IMR-90 (cell line): ENCODE measurements at regions not wholly inside any gene's neighbourhood (a gene's known extent, or its start where the extent isn't known, plus 50 kb on each side); places are given as distances from the start of the nearest gene placed in this dataset.

ENCODE experiments used
- ATAC-seq: fragments of 200-7000 bp; cut with Tn5 transposase; 2 replicates; pipeline ENCODE4 v1.9.1; 2020; ENCODE audit warnings: low read depth, mild to moderate bottlenecking, moderate library complexity
- BruUV-seq: library from RNA; stranded (reverse); fragments of 400-500 nt; replicated peaks from 2 replicates; lab custom pipeline; 2021; lab: Mats Ljungman, UMichigan
- CTCF ChIA-PET: fragments of 300-600 bp; formaldehyde crosslinking; extraction: SDS; loops from one replicate; lab custom pipeline; 2021; ENCODE audit warnings: antibody characterized with exemption; lab: Yijun Ruan, JAX
- POLR2A ChIA-PET: fragments of 300-600 bp; sonication (Branson Sonifier 250); formaldehyde crosslinking; loops from one replicate; lab custom pipeline; 2022; ENCODE audit warnings: antibody characterized with exemption; ENCODE audit not compliant: unreplicated experiment; lab: Charles Lee
- DNase-seq: peaks from one replicate; pipeline ENCODE4 v3.0.0; 2013
- H2AFZ ChIP-seq: replicated peaks from 2 replicates; pipeline ENCODE3; 2013; ENCODE audit warnings: low read length, mild to moderate bottlenecking; ENCODE audit not compliant: poor library complexity
- H2AK5ac ChIP-seq: 2 replicates; pipeline ENCODE4 v1.6.1; 2013; ENCODE audit warnings: low read depth, low read length, inconsistent platforms
- H2AK9ac ChIP-seq: replicated peaks from 2 replicates; pipeline ENCODE3; 2013; ENCODE audit warnings: mild to moderate bottlenecking, low read depth, low read length, moderate library complexity; ENCODE audit not compliant: poor library complexity
- H2BK120ac ChIP-seq: 2 replicates; pipeline ENCODE4 v1.6.1; 2013; ENCODE audit warnings: low read depth, low read length, inconsistent platforms
- H2BK15ac ChIP-seq: 3 replicates; pipeline ENCODE4 v1.6.1; 2013; ENCODE audit warnings: low read depth, low read length, inconsistent platforms
- H2BK20ac ChIP-seq: 2 replicates; pipeline ENCODE4 v1.6.1; 2013; ENCODE audit warnings: low read depth, mild to moderate bottlenecking, inconsistent platforms, low read length, moderate library complexity
- H2BK5ac ChIP-seq: 2 replicates; pipeline ENCODE4 v1.6.1; 2013; ENCODE audit warnings: mild to moderate bottlenecking, low read depth, low read length, inconsistent platforms; ENCODE audit not compliant: poor library complexity, severe bottlenecking
- H3K14ac ChIP-seq: replicated peaks from 2 replicates; pipeline ENCODE4 v1.6.1; 2013; ENCODE audit warnings: low read depth, low read length, inconsistent platforms
- H3K18ac ChIP-seq: 2 replicates; pipeline ENCODE4 v1.6.1; 2013; ENCODE audit warnings: low read depth, low read length, control low read depth
- H3K23ac ChIP-seq: 2 replicates; pipeline ENCODE4 v1.6.1; 2013; ENCODE audit warnings: low read depth, low read length, inconsistent platforms
- H3K27ac ChIP-seq: 2 replicates; pipeline ENCODE4 v1.5.1; 2013; ENCODE audit warnings: mild to moderate bottlenecking, control low read depth, low read length; ENCODE audit not compliant: insufficient read depth
- H3K27me3 ChIP-seq: 2 replicates; pipeline ENCODE4 v1.6.1; 2013; ENCODE audit warnings: low read length; ENCODE audit not compliant: control insufficient read depth, insufficient read depth
- H3K36me3 ChIP-seq: 2 replicates; pipeline ENCODE4 v1.6.1; 2013; ENCODE audit warnings: low read length, mixed read lengths; ENCODE audit not compliant: control insufficient read depth, insufficient read depth
- H3K4ac ChIP-seq: 2 replicates; pipeline ENCODE4 v1.6.1; 2013; ENCODE audit warnings: low read depth, low read length, inconsistent platforms
- H3K4me1 ChIP-seq: 2 replicates; pipeline ENCODE4 v1.6.1; 2013; ENCODE audit warnings: low read length, mixed read lengths; ENCODE audit not compliant: control insufficient read depth, insufficient read depth
- H3K4me2 ChIP-seq: 2 replicates; pipeline ENCODE4 v1.6.1; 2013; ENCODE audit warnings: low read depth, mild to moderate bottlenecking, control low read depth, low read length, moderate library complexity
- H3K4me3 ChIP-seq: 2 replicates; pipeline ENCODE4 v1.5.1; 2013; ENCODE audit warnings: low read depth, mild to moderate bottlenecking, control low read depth, low read length, moderate library complexity; ENCODE audit not compliant: insufficient read depth
- H3K56ac ChIP-seq: 2 replicates; pipeline ENCODE4 v1.6.1; 2013; ENCODE audit warnings: low read length, inconsistent platforms; ENCODE audit not compliant: insufficient read depth; ENCODE audit errors: extremely low read depth
- H3K79me1 ChIP-seq, 2 experiments: 2 replicates each; pipeline ENCODE4 v1.6.1; 2013; ENCODE audit warnings: low read length in 2 of 2, inconsistent platforms in 1 of 2, low read depth in 1 of 2
- H3K9ac ChIP-seq: 2 replicates; pipeline ENCODE4 v1.6.1; 2013; ENCODE audit warnings: low read depth, low read length, control low read depth
- H3K9me1 ChIP-seq: 2 replicates; pipeline ENCODE4 v1.6.1; 2013; ENCODE audit warnings: low read length, inconsistent platforms; ENCODE audit not compliant: insufficient read depth
- H3K9me3 ChIP-seq: 2 replicates; pipeline ENCODE4 v1.6.1; 2013; ENCODE audit warnings: low read length; ENCODE audit not compliant: control insufficient read depth, insufficient read depth
- H4K20me1 ChIP-seq: 2 replicates; pipeline ENCODE4 v1.6.1; 2013; ENCODE audit warnings: low read length, inconsistent platforms; ENCODE audit not compliant: insufficient read depth
- H4K5ac ChIP-seq: 2 replicates; pipeline ENCODE4 v1.6.1; 2013; ENCODE audit warnings: mild to moderate bottlenecking, low read depth, low read length, control low read depth
- H4K8ac ChIP-seq, 2 experiments: 2 replicates each; pipeline ENCODE4 v1.6.1; 2013; ENCODE audit warnings: low read depth in 2 of 2, low read length in 2 of 2, control low read depth in 1 of 2, inconsistent platforms in 1 of 2
- H4K91ac ChIP-seq: 2 replicates; pipeline ENCODE4 v1.6.1; 2013; ENCODE audit warnings: low read depth, low read length, inconsistent platforms; ENCODE audit not compliant: insufficient read depth
- MXI1 ChIP-seq: IDR thresholded peaks from 2 replicates; pipeline ENCODE4 v1.6.1; 2012; ENCODE audit warnings: low read depth, mild to moderate bottlenecking, low read length, moderate library complexity, borderline replicate concordance
- NFE2L2 ChIP-seq: fragments of 150-350 bp; IDR thresholded peaks from 2 replicates; pipeline ENCODE4 v1.6.1; 2016; ENCODE audit warnings: low read depth, mild to moderate bottlenecking, low read length
- POLR2A ChIP-seq: IDR thresholded peaks from 2 replicates; pipeline ENCODE4 v1.6.1; 2012; ENCODE audit warnings: mild to moderate bottlenecking, low read depth, low read length
- RAD21 ChIP-seq: IDR thresholded peaks from 2 replicates; pipeline ENCODE4 v1.6.1; 2012; ENCODE audit warnings: low read length, improper control_type of control experiment
- RFX5 ChIP-seq: IDR thresholded peaks from 2 replicates; pipeline ENCODE4 v1.8.0; 2012; ENCODE audit warnings: low read depth, mild to moderate bottlenecking, low read length, moderate library complexity
- SMC3 ChIP-seq: fragments of 150-350 bp; IDR thresholded peaks from 2 replicates; pipeline ENCODE4 v1.6.1; 2016; ENCODE audit warnings: low read depth, mild to moderate bottlenecking, antibody characterized with exemption, low read length, moderate library complexity
- WGBS, 2 experiments: methylation state at CpG; one replicate each; pipeline versions ENCODE4 v1.1.5 to v1.1.7; 2013; ENCODE audit warnings: missing lambda C conversion rate in 2 of 2; ENCODE audit not compliant: insufficient read length in 1 of 2; ENCODE audit errors: extremely low coverage in 2 of 2; 5-methylcytosine and 5-hydroxymethylcytosine counted together
- dilution Hi-C: fragments of 300-500 bp; cut with HindIII; formaldehyde crosslinking; loops from one replicate; pipeline ENCODE4 v1.14.3; 2018; ENCODE audit warnings: low sequenced_read_pairs; ENCODE audit not compliant: unreplicated experiment
- in situ Hi-C: fragments of 300-500 bp; cut with MboI; formaldehyde crosslinking; loops from 3 replicates; pipeline ENCODE4 v1.14.3; 2019; ENCODE audit warnings: low sequenced_read_pairs, inconsistent platforms, mixed read lengths
- intact Hi-C: fragments of 100-400 bp; cut with micrococcal nuclease; formaldehyde crosslinking; loops from 2 replicates; pipeline ENCODE4 v1.10.0; 2022
- TF ChIP-seq, protein P1 (sequence below): fragments of 150-350 bp; IDR thresholded peaks from 2 replicates; pipeline ENCODE4 v1.6.1; 2017; ENCODE audit warnings: mild to moderate bottlenecking, antibody characterized with exemption, low read length, low read depth
- TF ChIP-seq, protein P2 (sequence below): fragments of 150-350 bp; IDR thresholded peaks from 2 replicates; pipeline ENCODE4 v1.6.1; 2016; ENCODE audit warnings: low read depth, mild to moderate bottlenecking, low read length, moderate library complexity, borderline replicate concordance

DNA sequence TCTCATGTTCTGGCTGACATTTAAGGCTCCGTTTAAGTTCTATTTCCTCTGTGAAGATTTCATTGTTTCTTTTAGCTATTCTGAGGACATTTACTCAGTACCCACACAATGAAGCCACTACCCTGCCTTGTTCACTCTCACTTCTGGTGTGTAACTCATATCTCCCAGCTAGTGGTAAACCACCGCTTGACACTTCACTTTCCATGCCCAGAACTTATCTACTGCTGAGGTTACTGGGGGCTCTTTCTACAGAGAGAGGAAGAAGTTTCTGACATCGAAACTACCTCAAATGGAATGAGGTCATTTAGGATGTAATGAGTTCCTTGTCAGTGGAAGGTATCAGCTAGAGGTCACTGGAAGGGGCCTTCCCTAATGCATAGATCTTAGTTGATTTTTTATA lies 501.5 kb downstream of the DMAC1 start:
- Histone ChIP-seq H3K23ac (no peak overlapping the region), H3K9ac (no peak overlapping the region), H3K4me2 (no peak overlapping the region), H3K18ac (no peak overlapping the region), H3K4me3 (no peak overlapping the region), H2AFZ (no peak overlapping the region), H4K8ac (no peak overlapping the region), H4K91ac (no peak overlapping the region), H2AK5ac (no peak overlapping the region), H3K14ac (no peak overlapping the region), H3K4ac (no peak overlapping the region), H3K79me1 (no peaks in the 10 kb centered on the region), H2AK9ac (no peak overlapping the region), H2BK20ac (no peak overlapping the region), H3K36me3 (no peaks in the 10 kb centered on the region), H3K56ac (no peak overlapping the region), H2BK5ac (no peak overlapping the region), H3K27ac (no peak overlapping the region), H3K27me3 (no peaks in the 10 kb centered on the region; the same call in 1 of the 2 replicates), H3K4me1 (no peaks in the 10 kb centered on the region), H2BK120ac (no peak overlapping the region), H2BK15ac (no peak overlapping the region), H4K5ac (no peak overlapping the region), H4K20me1 (no peaks in the 10 kb centered on the region), H3K9me3 (no peaks in the 10 kb centered on the region), H3K9me1 (no peaks in the 10 kb centered on the region)
- DNase-seq (no peak), ATAC-seq (no peak)
- ChIA-PET CTCF (no interaction called here), POLR2A (no interaction called here)
- no CpG with 5 or more reads among the region's 3 CpGs for WGBS, 2 experiments
- dilution Hi-C loops = no loop called here
- in situ Hi-C loops = no loop called here
- intact Hi-C loops = no loop called here
- BruUV-seq = no TSS peak
- TF ChIP-seq RAD21 = no peak
- TF ChIP-seq RFX5 = no peak
- TF ChIP-seq, protein P1, sequence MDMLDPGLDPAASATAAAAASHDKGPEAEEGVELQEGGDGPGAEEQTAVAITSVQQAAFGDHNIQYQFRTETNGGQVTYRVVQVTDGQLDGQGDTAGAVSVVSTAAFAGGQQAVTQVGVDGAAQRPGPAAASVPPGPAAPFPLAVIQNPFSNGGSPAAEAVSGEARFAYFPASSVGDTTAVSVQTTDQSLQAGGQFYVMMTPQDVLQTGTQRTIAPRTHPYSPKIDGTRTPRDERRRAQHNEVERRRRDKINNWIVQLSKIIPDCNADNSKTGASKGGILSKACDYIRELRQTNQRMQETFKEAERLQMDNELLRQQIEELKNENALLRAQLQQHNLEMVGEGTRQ = no peak
- TF ChIP-seq POLR2A = no peak
- TF ChIP-seq SMC3 = no peak
- no peak for TF ChIP-seq NFE2L2
- TF ChIP-seq MXI1 = no peak
- TF ChIP-seq, protein P2, sequence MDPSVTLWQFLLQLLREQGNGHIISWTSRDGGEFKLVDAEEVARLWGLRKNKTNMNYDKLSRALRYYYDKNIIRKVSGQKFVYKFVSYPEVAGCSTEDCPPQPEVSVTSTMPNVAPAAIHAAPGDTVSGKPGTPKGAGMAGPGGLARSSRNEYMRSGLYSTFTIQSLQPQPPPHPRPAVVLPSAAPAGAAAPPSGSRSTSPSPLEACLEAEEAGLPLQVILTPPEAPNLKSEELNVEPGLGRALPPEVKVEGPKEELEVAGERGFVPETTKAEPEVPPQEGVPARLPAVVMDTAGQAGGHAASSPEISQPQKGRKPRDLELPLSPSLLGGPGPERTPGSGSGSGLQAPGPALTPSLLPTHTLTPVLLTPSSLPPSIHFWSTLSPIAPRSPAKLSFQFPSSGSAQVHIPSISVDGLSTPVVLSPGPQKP = no peak
